ENCODE measurements at regions not wholly inside any gene's neighbourhood (a gene's known extent, or its start where the extent isn't known, plus 50 kb on each side); places are given as distances from the start of the nearest gene placed in this dataset.

GRCh38 chr2:171249689-171250088 lies 89.0 kb upstream of the TLK1 start:
- TF ChIP-seq, protein P1, sequence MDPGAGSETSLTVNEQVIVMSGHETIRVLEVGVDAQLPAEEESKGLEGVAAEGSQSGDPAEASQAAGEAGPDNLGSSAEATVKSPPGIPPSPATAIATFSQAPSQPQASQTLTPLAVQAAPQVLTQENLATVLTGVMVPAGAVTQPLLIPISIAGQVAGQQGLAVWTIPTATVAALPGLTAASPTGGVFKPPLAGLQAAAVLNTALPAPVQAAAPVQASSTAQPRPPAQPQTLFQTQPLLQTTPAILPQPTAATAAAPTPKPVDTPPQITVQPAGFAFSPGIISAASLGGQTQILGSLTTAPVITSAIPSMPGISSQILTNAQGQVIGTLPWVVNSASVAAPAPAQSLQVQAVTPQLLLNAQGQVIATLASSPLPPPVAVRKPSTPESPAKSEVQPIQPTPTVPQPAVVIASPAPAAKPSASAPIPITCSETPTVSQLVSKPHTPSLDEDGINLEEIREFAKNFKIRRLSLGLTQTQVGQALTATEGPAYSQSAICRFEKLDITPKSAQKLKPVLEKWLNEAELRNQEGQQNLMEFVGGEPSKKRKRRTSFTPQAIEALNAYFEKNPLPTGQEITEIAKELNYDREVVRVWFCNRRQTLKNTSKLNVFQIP (CRISPR knock-in tag; IDR thresholded peaks at IDR 0.05; ENCODE audit: borderline replicate concordance, low read depth), result no peak
- no peak for TF ChIP-seq ZFP30 (CRISPR knock-in tag; IDR thresholded peaks at IDR 0.05)
- no peak for TF ChIP-seq SNAI2 (CRISPR knock-in tag; IDR thresholded peaks at IDR 0.05)
